GM10248 (cell line): ENCODE measurements at regions not wholly inside any gene's neighbourhood (a gene's known extent, or its start where the extent isn't known, plus 50 kb on each side); places are given as distances from the start of the nearest gene placed in this dataset.

ENCODE experiments used
- CTCF ChIA-PET: fragments of 300-600 bp; sonication (Branson Sonifier 250); formaldehyde crosslinking; extraction: SDS; loops from one replicate; lab custom pipeline; 2021; ENCODE audit warnings: antibody characterized with exemption; lab: Yijun Ruan, JAX
- POLR2A ChIA-PET: fragments of 350-650 bp; sonication (Branson Sonifier 250); formaldehyde crosslinking; extraction: SDS; loops from one replicate; lab custom pipeline; 2020; ENCODE audit warnings: antibody characterized with exemption; lab: Yijun Ruan, JAX
- DNase-seq: peaks from one replicate; pipeline ENCODE4 v3.0.0; 2012; ENCODE audit errors: extremely low spot score
- TF ChIP-seq, protein P1 (sequence below): IDR thresholded peaks from 2 replicates; pipeline ENCODE4 v1.5.1; 2012; ENCODE audit warnings: mild to moderate bottlenecking, low read depth; ENCODE audit errors: extremely low read depth, missing control alignments, control extremely low read depth

DNA sequence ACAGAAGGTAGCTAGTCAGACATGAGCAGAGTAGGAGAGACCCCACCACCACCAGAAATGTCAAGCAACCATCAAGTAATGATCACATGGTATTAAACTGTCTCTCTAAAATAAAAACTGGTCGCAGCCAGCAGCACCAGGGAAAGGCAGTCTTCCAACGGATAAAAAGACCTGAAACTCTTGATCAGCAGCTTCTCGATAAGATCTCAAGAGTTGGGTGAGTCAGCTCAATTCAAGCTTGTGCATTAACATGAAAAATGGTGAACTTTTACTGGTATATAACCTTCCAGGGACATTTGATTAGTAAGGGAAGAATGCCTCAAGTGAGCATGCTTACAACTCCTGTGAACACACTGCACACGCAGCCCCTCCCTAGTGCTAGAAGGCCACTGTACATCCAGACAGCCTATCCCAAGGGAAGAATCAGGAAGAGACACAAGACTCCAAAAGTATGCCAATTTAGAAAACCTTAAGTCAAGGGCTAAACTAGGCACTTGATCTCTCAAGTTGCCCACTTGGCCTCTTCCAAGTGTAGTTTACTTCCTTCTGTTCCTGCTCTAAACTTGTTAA lies 270.0 kb upstream of the GNPDA2 start:
- POLR2A ChIA-PET = no interaction called here
- TF ChIP-seq, protein P1, sequence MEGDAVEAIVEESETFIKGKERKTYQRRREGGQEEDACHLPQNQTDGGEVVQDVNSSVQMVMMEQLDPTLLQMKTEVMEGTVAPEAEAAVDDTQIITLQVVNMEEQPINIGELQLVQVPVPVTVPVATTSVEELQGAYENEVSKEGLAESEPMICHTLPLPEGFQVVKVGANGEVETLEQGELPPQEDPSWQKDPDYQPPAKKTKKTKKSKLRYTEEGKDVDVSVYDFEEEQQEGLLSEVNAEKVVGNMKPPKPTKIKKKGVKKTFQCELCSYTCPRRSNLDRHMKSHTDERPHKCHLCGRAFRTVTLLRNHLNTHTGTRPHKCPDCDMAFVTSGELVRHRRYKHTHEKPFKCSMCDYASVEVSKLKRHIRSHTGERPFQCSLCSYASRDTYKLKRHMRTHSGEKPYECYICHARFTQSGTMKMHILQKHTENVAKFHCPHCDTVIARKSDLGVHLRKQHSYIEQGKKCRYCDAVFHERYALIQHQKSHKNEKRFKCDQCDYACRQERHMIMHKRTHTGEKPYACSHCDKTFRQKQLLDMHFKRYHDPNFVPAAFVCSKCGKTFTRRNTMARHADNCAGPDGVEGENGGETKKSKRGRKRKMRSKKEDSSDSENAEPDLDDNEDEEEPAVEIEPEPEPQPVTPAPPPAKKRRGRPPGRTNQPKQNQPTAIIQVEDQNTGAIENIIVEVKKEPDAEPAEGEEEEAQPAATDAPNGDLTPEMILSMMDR = no peak
- DNase-seq = no peak
- CTCF ChIA-PET = no interaction called here

DNA sequence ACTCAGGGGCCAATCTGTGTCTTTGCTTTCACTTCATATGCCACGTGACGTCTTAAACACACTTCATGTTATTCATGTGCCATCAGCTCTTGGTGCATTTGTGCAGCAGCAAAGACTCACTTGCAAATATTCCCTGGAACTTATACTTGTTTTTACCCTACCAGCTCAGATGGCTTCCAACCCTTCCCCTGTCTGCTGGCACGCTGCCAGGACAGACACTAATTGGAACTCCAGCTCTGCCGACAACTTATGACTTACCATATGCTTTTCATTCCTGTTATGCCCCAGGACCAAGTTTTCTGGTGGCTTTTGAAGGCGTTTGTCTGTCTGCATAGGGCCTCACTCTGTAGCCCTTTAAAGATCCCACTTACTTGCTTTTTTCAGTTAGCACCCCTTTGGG lies 261.7 kb upstream of the GNPDA2 start:
- ChIA-PET POLR2A (no interaction called here), CTCF (no interaction called here)
- TF ChIP-seq, protein P1 = no peak
- no peak for DNase-seq

DNA sequence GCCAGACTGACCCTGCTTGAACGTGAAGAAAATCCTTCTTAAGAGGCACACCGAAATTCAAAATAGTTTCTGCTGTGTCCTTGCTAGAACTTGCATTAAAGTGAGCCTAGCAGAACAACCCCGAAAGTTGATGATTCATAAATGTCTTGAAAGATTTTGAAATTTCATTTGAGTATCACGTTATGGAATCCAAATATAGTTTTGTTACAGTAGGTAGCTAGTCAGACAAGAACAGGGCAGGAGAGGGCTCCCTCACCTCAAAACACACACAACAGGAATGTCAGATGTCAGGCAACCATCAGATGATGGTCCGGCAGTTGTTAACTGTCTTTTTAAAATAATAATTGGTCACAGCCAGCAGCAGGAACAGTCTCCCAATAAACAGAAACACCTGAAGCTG lies 259.6 kb upstream of the GNPDA2 start:
- ChIA-PET CTCF (no interaction called here), POLR2A (no interaction called here)
- DNase-seq = no peak
- TF ChIP-seq, protein P1 = no peak

DNA sequence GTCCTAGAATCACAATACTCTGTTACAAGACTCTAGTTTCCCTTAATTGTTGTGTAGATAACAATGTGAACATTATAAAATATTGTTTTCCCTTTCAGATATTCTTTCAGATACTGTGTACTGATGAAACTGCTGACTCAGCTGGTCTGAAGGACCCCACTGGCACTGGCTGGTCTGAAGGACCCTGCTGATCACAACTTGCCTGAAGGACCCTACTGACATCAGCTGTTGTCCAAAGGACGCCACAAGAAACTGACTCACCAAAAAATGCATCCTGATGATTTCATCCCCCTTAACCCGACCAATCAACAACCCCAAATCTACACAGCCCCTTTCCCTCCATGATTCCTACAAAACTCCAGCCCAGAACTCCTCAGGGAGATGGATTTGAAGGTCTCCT lies 258.8 kb upstream of the GNPDA2 start:
- TF ChIP-seq, protein P1 = no peak
- ChIA-PET POLR2A (no interaction called here), CTCF (no interaction called here)
- DNase-seq = no peak

DNA sequence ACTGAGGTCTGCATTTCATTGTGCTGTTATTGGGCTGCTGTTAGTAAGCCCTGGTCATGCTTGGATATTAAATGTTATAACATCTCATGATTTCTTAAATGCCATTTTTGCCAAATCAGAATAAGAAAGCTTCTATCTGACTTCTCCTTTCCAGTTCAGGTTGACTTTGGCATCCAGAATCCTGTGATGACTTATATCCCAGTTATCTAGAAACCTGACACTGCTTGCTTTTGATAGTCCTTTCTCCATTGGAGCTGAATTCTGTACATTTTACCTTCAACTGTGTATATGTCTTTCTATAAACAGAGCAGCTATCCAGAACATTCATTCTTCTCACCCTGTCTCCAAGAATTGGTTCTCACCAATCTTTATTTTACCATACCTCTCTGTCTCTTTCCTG lies 257.7 kb upstream of the GNPDA2 start:
- CTCF ChIA-PET = no interaction called here
- TF ChIP-seq, protein P1 = no peak
- no peak for DNase-seq
- POLR2A ChIA-PET = no interaction called here

DNA sequence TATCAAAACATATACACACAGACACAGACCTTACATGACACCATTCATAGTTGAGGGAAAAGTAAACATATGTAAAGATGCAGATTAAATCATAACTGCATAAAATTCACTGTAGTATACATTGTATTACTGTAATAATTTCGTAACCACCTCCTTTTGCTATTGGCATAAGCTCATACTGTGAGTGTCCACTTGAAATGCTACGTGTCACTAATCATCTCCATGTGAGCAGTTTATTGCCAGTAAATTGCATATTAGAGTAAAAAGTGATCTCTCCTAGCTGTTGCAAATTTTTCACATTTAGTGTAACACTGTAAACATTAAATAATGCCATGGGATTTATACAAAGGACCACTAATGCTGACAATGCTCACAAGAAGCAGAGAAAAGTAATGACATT lies 256.7 kb upstream of the GNPDA2 start:
- no peak for DNase-seq
- ChIA-PET POLR2A (no interaction called here), CTCF (no interaction called here)
- TF ChIP-seq, protein P1 = no peak
